ENCODE measurements at regions not wholly inside any gene's neighbourhood (a gene's known extent, or its start where the extent isn't known, plus 50 kb on each side); places are given as distances from the start of the nearest gene placed in this dataset.

DNA sequence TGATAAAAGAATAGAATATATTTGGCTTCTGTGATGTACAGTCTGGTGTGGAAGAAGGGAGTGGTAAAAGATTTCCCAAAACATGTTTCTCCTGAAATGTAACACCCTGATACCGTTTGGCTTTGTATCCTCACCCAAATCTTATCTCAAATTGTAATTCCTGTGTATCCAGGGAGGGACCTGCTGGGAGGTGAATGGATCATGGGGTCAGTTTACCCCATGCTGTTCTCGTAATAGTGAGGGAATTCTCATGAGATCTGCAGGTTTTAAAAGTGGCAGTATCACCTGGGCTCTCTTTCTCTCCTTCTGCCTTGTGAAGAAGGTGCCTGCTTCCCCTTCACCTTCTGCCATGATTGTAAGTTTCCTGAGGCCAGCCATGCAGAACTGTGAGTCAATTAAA is 1070.8 kb downstream of the IGSF11 start:
- Mint-ChIP-seq H3K4me1 (ENCODE audit: low read depth) (no peaks in the 10 kb centered on the region), H3K9me3 (peaks cover 16% of the 10 kb centered on the region; the same call in 1 of the 2 replicates), H3K27ac (no peak overlapping the region), H3K4me3 (no peak overlapping the region), H3K36me3 (ENCODE audit: low read depth) (no peaks in the 10 kb centered on the region), H3K27me3 (ENCODE audit: insufficient read depth) (no peaks in the 10 kb centered on the region; the same call in 1 of the 2 replicates)
- TF ChIP-seq, protein P1, sequence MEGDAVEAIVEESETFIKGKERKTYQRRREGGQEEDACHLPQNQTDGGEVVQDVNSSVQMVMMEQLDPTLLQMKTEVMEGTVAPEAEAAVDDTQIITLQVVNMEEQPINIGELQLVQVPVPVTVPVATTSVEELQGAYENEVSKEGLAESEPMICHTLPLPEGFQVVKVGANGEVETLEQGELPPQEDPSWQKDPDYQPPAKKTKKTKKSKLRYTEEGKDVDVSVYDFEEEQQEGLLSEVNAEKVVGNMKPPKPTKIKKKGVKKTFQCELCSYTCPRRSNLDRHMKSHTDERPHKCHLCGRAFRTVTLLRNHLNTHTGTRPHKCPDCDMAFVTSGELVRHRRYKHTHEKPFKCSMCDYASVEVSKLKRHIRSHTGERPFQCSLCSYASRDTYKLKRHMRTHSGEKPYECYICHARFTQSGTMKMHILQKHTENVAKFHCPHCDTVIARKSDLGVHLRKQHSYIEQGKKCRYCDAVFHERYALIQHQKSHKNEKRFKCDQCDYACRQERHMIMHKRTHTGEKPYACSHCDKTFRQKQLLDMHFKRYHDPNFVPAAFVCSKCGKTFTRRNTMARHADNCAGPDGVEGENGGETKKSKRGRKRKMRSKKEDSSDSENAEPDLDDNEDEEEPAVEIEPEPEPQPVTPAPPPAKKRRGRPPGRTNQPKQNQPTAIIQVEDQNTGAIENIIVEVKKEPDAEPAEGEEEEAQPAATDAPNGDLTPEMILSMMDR (IDR thresholded peaks at IDR 0.05) = no peak
- DNase-seq = no peak

DNA sequence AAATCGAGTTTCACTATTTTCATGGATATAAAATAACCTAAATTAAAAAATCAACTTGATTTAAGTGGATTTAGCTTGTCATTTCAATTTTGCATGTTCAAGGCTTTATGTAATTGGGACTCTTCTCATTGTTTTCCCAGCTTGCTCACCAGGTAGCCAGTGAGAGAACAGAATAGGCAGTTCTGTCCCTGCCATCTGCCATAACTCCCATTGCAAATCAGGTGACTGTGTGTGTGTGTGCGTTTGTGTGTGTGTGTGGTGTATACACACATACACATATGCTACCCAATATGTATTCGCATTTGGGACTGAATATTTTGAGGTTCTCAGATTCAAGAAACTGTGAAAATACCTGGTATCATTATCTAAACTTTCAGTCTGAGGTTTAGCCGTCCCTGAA is 1069.8 kb downstream of the IGSF11 start:
- H3K27me3 Mint-ChIP-seq (ENCODE audit: insufficient read depth) = no peaks in the 10 kb centered on the region; the same call in 1 of the 2 replicates
- no peaks in the 10 kb centered on the region for H3K36me3 Mint-ChIP-seq (ENCODE audit: low read depth)
- peaks cover 14% of the 10 kb centered on the region; the same call in 1 of the 2 replicates for H3K9me3 Mint-ChIP-seq
- TF ChIP-seq, protein P1 (IDR thresholded peaks at IDR 0.05) = no peak
- no peaks in the 10 kb centered on the region for H3K4me1 Mint-ChIP-seq (ENCODE audit: low read depth)
- DNase-seq = no peak
- no peak overlapping the region for H3K27ac Mint-ChIP-seq
- H3K4me3 Mint-ChIP-seq = no peak overlapping the region

DNA sequence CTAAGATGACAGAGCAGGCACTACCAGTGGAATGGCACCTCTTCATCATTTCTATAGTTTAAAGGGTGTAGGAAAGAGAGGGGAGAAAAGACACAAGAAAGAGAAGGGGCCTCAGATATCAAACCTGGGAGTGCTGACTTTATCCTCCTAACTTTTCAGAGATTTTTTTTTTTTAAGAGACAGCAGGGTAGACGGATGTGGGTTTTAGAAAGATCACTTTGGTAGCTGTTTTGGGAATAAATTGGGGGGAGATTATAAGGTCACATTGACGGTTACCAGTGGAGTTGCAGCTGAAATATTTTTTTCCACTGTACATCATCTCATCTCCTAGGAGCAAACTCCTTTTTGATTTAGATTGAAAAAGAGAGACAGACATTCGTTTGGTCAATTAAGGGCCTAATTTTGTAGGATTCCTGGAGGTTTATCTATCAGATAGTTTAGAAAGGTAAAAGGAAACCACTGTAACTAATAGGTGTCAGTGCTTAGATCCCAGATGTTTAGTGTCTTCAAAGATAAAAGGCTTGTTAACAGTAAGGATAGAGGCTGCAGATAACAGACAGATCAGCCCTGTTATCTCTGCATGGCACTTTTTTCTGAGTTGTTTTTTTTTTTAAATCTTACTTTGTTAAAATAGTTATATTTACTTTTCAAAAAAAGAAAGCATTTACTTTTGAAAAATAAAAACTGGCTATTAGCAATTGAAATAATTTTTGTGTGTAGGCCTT is 1057.0 kb downstream of the IGSF11 start:
- Mint-ChIP-seq H3K4me3 (no peak overlapping the region), H3K36me3 (ENCODE audit: low read depth) (no peaks in the 10 kb centered on the region), H3K27ac (no peak overlapping the region), H3K27me3 (ENCODE audit: insufficient read depth) (no peaks in the 10 kb centered on the region), H3K4me1 (ENCODE audit: low read depth) (no peaks in the 10 kb centered on the region), H3K9me3 (peaks cover 21% of the 10 kb centered on the region)
- TF ChIP-seq, protein P1 (IDR thresholded peaks at IDR 0.05) = no peak
- no peak for DNase-seq

DNA sequence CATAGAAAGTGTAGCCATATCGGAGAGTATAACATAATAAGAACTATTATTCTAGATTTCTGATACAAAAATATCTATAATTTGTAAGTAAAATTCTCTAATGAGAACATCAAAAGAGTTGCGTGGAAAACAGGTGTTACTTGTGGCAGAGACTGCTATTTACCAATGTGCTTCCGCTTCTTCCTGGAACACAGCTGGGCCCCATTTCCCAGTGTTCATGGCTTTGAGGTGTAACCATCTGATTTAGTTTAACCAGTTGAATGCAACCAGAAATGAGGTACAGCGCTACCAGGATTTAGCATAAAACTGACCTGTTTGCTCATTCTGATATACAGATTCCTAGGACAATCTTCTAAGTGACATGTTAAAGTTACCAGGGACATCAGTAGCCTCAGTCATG is 1055.2 kb downstream of the IGSF11 start:
- H3K36me3 Mint-ChIP-seq (ENCODE audit: low read depth) = no peaks in the 10 kb centered on the region

DNA sequence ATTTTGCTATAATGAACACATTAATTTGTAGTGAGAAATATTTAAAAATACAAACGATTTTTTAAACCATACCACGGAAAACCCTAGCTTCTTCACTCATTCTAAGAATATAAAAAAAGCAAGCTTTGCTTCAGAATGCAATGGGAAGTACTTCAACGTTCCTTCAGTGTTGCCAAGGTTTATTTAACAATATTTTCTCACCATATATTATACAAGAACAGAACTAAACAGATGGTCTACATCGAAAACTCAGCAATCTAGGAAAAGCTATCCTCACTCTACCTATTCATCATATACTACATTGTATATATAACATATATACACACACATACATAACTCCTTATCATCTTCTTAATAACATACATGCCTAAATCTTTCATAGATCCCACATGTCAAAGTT is 1047.4 kb downstream of the IGSF11 start:
- H3K36me3 Mint-ChIP-seq (ENCODE audit: low read depth) = no peaks in the 10 kb centered on the region

More for the DNA sequence above, 1055.2 kb downstream of the IGSF11 start:
- no peak for DNase-seq
- Mint-ChIP-seq H3K4me3 (no peak overlapping the region), H3K4me1 (ENCODE audit: low read depth) (no peaks in the 10 kb centered on the region), H3K9me3 (peaks cover 22% of the 10 kb centered on the region), H3K27me3 (ENCODE audit: insufficient read depth) (no peaks in the 10 kb centered on the region), H3K27ac (no peak overlapping the region)
- TF ChIP-seq, protein P1 (IDR thresholded peaks at IDR 0.05) = no peak

More for the DNA sequence above, 1047.4 kb downstream of the IGSF11 start:
- Mint-ChIP-seq H3K4me1 (ENCODE audit: low read depth) (no peaks in the 10 kb centered on the region), H3K4me3 (no peak overlapping the region), H3K9me3 (peaks cover 8% of the 10 kb centered on the region), H3K27ac (no peak overlapping the region), H3K27me3 (ENCODE audit: insufficient read depth) (no peaks in the 10 kb centered on the region)
- DNase-seq = no peak
- TF ChIP-seq, protein P1 (IDR thresholded peaks at IDR 0.05) = no peak
